ENCODE measurements at regions not wholly inside any gene's neighbourhood (a gene's known extent, or its start where the extent isn't known, plus 50 kb on each side); places are given as distances from the start of the nearest gene placed in this dataset.
"Not testable (repeated sequence)": the region's sequence is repeated elsewhere in the genome, so short reads cannot be mapped to it uniquely, and the experiment has no call there.

GRCh38 chr3:110612045-110612444 is 459.6 kb upstream of the NECTIN3 start:
- DNase-seq (ENCODE audit: low read depth), result no peak
- in situ Hi-C loops (cut with HindIII; ENCODE audit: low pct_unique_long_range_greater_than_20kb, low sequenced_read_pairs), result no loop called here

- DNase-seq (ENCODE audit: low read depth), result no peak
- in situ Hi-C loops (cut with HindIII; ENCODE audit: low pct_unique_long_range_greater_than_20kb, low sequenced_read_pairs), result no loop called here
These were observed 457.4 kb upstream of the NECTIN3 start for GRCh38 chr3:110614186-110614585.

GRCh38 chr3:110615454-110615853 is 456.2 kb upstream of the NECTIN3 start:
- in situ Hi-C loops (cut with HindIII; ENCODE audit: low pct_unique_long_range_greater_than_20kb, low sequenced_read_pairs), result no loop called here
- DNase-seq (ENCODE audit: low read depth), result no peak

GRCh38 chr3:110618512-110619226 is 452.9 kb upstream of the NECTIN3 start:
- in situ Hi-C loops (cut with HindIII; ENCODE audit: low pct_unique_long_range_greater_than_20kb, low sequenced_read_pairs), result no loop called here
- no peak for DNase-seq (ENCODE audit: low read depth)

GRCh38 chr3:110620118-110620517 is 451.5 kb upstream of the NECTIN3 start:
- DNase-seq (ENCODE audit: low read depth), result no peak
- in situ Hi-C loops (cut with HindIII; ENCODE audit: low pct_unique_long_range_greater_than_20kb, low sequenced_read_pairs), result no loop called here

GRCh38 chr3:110623571-110623970 is 448.0 kb upstream of the NECTIN3 start:
- no peak for DNase-seq (ENCODE audit: low read depth)
- in situ Hi-C loops (cut with HindIII; ENCODE audit: low pct_unique_long_range_greater_than_20kb, low sequenced_read_pairs), result no loop called here

GRCh38 chr3:110624576-110624975 is 447.0 kb upstream of the NECTIN3 start:
- no peak for DNase-seq (ENCODE audit: low read depth)
- in situ Hi-C loops (cut with HindIII; ENCODE audit: low pct_unique_long_range_greater_than_20kb, low sequenced_read_pairs), result no loop called here

- in situ Hi-C loops (cut with HindIII; ENCODE audit: low pct_unique_long_range_greater_than_20kb, low sequenced_read_pairs), result no loop called here
- no peak for DNase-seq (ENCODE audit: low read depth)
These were observed 446.3 kb upstream of the NECTIN3 start for GRCh38 chr3:110625201-110625747.

- in situ Hi-C loops (cut with HindIII; ENCODE audit: low pct_unique_long_range_greater_than_20kb, low sequenced_read_pairs), result not testable (repeated sequence)
- DNase-seq (ENCODE audit: low read depth), result peak; percentile 9
These were observed 444.9 kb upstream of the NECTIN3 start for GRCh38 chr3:110626652-110627111.

- no peak for DNase-seq (ENCODE audit: low read depth)
- in situ Hi-C loops (cut with HindIII; ENCODE audit: low pct_unique_long_range_greater_than_20kb, low sequenced_read_pairs), result no loop called here
These were observed 442.8 kb upstream of the NECTIN3 start for GRCh38 chr3:110628650-110629301.

- no peak for DNase-seq (ENCODE audit: low read depth)
- in situ Hi-C loops (cut with HindIII; ENCODE audit: low pct_unique_long_range_greater_than_20kb, low sequenced_read_pairs), result no loop called here
These were observed 441.7 kb upstream of the NECTIN3 start for GRCh38 chr3:110629917-110630316.

GRCh38 chr3:110644203-110644602 is 427.4 kb upstream of the NECTIN3 start:
- DNase-seq (ENCODE audit: low read depth), result no peak
- in situ Hi-C loops (cut with HindIII; ENCODE audit: low pct_unique_long_range_greater_than_20kb, low sequenced_read_pairs), result no loop called here

- no peak for DNase-seq (ENCODE audit: low read depth)
- in situ Hi-C loops (cut with HindIII; ENCODE audit: low pct_unique_long_range_greater_than_20kb, low sequenced_read_pairs), result no loop called here
These were observed 425.6 kb upstream of the NECTIN3 start for GRCh38 chr3:110646055-110646454.

- DNase-seq (ENCODE audit: low read depth), result no peak
- in situ Hi-C loops (cut with HindIII; ENCODE audit: low pct_unique_long_range_greater_than_20kb, low sequenced_read_pairs), result no loop called here
These were observed 425.1 kb upstream of the NECTIN3 start for GRCh38 chr3:110646496-110646895.

GRCh38 chr3:110647586-110647985 is 424.0 kb upstream of the NECTIN3 start:
- no peak for DNase-seq (ENCODE audit: low read depth)
- in situ Hi-C loops (cut with HindIII; ENCODE audit: low pct_unique_long_range_greater_than_20kb, low sequenced_read_pairs), result no loop called here

- in situ Hi-C loops (cut with HindIII; ENCODE audit: low pct_unique_long_range_greater_than_20kb, low sequenced_read_pairs), result no loop called here
- no peak for DNase-seq (ENCODE audit: low read depth)
These were observed 420.9 kb upstream of the NECTIN3 start for GRCh38 chr3:110650741-110651140.

- no peak for DNase-seq (ENCODE audit: low read depth)
- in situ Hi-C loops (cut with HindIII; ENCODE audit: low pct_unique_long_range_greater_than_20kb, low sequenced_read_pairs), result no loop called here
These were observed 416.6 kb upstream of the NECTIN3 start for GRCh38 chr3:110654843-110655502.

- in situ Hi-C loops (cut with HindIII; ENCODE audit: low pct_unique_long_range_greater_than_20kb, low sequenced_read_pairs), result no loop called here
- DNase-seq (ENCODE audit: low read depth), result no peak
These were observed 415.1 kb upstream of the NECTIN3 start for GRCh38 chr3:110656394-110657025.

GRCh38 chr3:110664148-110664547 is 407.5 kb upstream of the NECTIN3 start:
- DNase-seq (ENCODE audit: low read depth), result no peak
- in situ Hi-C loops (cut with HindIII; ENCODE audit: low pct_unique_long_range_greater_than_20kb, low sequenced_read_pairs), result no loop called here

All from Caki2 (cell line).